ENCODE measurements at regions not wholly inside any gene's neighbourhood (a gene's known extent, or its start where the extent isn't known, plus 50 kb on each side); places are given as distances from the start of the nearest gene placed in this dataset.

- Mint-ChIP-seq H3K36me3 (no peaks in the 10 kb centered on the region), H3K27me3 (peaks cover 7% of the 10 kb centered on the region), H3K9me3 (no peaks in the 10 kb centered on the region), H3K27ac (no peak overlapping the region), H3K4me1 (ENCODE audit: low read depth) (no peaks in the 10 kb centered on the region), H3K4me3 (no peak overlapping the region)
- DNase-seq, result no peak
- ChIA-PET CTCF (no interaction called here), POLR2A (no interaction called here)
- intact Hi-C loops (cut with micrococcal nuclease), result no loop called here
Measured at GRCh38 chr20:47863981-47864380, 78.7 kb upstream of the SULF2 start.

- intact Hi-C loops (cut with micrococcal nuclease), result no loop called here
- POLR2A ChIA-PET, result no interaction called here
- no peaks in the 10 kb centered on the region for H3K36me3 Mint-ChIP-seq
- DNase-seq, result no peak
- H3K4me3 Mint-ChIP-seq, result no peak overlapping the region
- CTCF ChIA-PET, result interaction anchor here (0.6 kb wide), 1 partner anchor 763 kb away, joined by 3 read pairs; no protein-coding TSS in a partner anchor
- no peak overlapping the region for H3K27ac Mint-ChIP-seq
- peaks cover 7% of the 10 kb centered on the region for H3K27me3 Mint-ChIP-seq
- no peaks in the 10 kb centered on the region for H3K4me1 Mint-ChIP-seq (ENCODE audit: low read depth)
- H3K9me3 Mint-ChIP-seq, result no peaks in the 10 kb centered on the region
Measured at GRCh38 chr20:47863315-47863965, 78.2 kb upstream of the SULF2 start.

- ChIA-PET CTCF (interaction anchor here (0.6 kb wide), 1 partner anchor 763 kb away, joined by 3 read pairs; no protein-coding TSS in a partner anchor), POLR2A (interaction anchor here (1.1 kb wide), 1 partner anchor 201 kb away, joined by 4 read pairs; no protein-coding TSS in a partner anchor)
- H3K27ac Mint-ChIP-seq, result no peak overlapping the region
- intact Hi-C loops (cut with micrococcal nuclease), result no loop called here
- H3K4me1 Mint-ChIP-seq (ENCODE audit: low read depth), result no peaks in the 10 kb centered on the region
- peaks cover 7% of the 10 kb centered on the region for H3K27me3 Mint-ChIP-seq
- H3K4me3 Mint-ChIP-seq, result no peak overlapping the region
- DNase-seq, result no peak
- H3K9me3 Mint-ChIP-seq, result no peaks in the 10 kb centered on the region
- no peaks in the 10 kb centered on the region for H3K36me3 Mint-ChIP-seq
Measured at GRCh38 chr20:47862574-47863240, 77.4 kb upstream of the SULF2 start.

- H3K9me3 Mint-ChIP-seq, result no peaks in the 10 kb centered on the region
- H3K4me1 Mint-ChIP-seq (ENCODE audit: low read depth), result no peaks in the 10 kb centered on the region
- ChIA-PET POLR2A (no interaction called here), CTCF (no interaction called here)
- no peak overlapping the region for H3K4me3 Mint-ChIP-seq
- intact Hi-C loops (cut with micrococcal nuclease), result no loop called here
- H3K36me3 Mint-ChIP-seq, result no peaks in the 10 kb centered on the region
- H3K27me3 Mint-ChIP-seq, result peaks cover 5% of the 10 kb centered on the region
- no peak overlapping the region for H3K27ac Mint-ChIP-seq
- no peak for DNase-seq
Measured at GRCh38 chr20:47861116-47861515, 75.8 kb upstream of the SULF2 start.

- H3K4me3 Mint-ChIP-seq, result no peak overlapping the region
- H3K27ac Mint-ChIP-seq, result no peak overlapping the region
- ChIA-PET CTCF (no interaction called here), POLR2A (no interaction called here)
- no peaks in the 10 kb centered on the region for H3K36me3 Mint-ChIP-seq
- intact Hi-C loops (cut with micrococcal nuclease), result no loop called here
- no peaks in the 10 kb centered on the region for H3K27me3 Mint-ChIP-seq
- no peak for DNase-seq
- H3K9me3 Mint-ChIP-seq, result no peaks in the 10 kb centered on the region
- H3K4me1 Mint-ChIP-seq (ENCODE audit: low read depth), result no peaks in the 10 kb centered on the region
Measured at GRCh38 chr20:47860049-47860830, 75.0 kb upstream of the SULF2 start.

GRCh38 chr20:47859278-47859677 lies 74.0 kb upstream of the SULF2 start:
- no peak overlapping the region for H3K27ac Mint-ChIP-seq
- CTCF ChIA-PET, result no interaction called here
- H3K36me3 Mint-ChIP-seq, result no peaks in the 10 kb centered on the region
- H3K4me1 Mint-ChIP-seq (ENCODE audit: low read depth), result no peaks in the 10 kb centered on the region
- H3K9me3 Mint-ChIP-seq, result no peaks in the 10 kb centered on the region
- no peak overlapping the region for H3K4me3 Mint-ChIP-seq
- no peak for DNase-seq
- no peaks in the 10 kb centered on the region for H3K27me3 Mint-ChIP-seq
- POLR2A ChIA-PET, result no interaction called here
- intact Hi-C loops (cut with micrococcal nuclease), result no loop called here

- intact Hi-C loops (cut with micrococcal nuclease), result no loop called here
- DNase-seq, result no peak
- Mint-ChIP-seq H3K36me3 (no peaks in the 10 kb centered on the region), H3K9me3 (no peaks in the 10 kb centered on the region), H3K4me1 (ENCODE audit: low read depth) (no peaks in the 10 kb centered on the region), H3K27me3 (peaks cover under 1% of the 10 kb centered on the region), H3K4me3 (no peak overlapping the region), H3K27ac (no peak overlapping the region)
- ChIA-PET CTCF (interaction anchor here (1.1 kb wide), 1 partner anchor 763 kb away, joined by 5 read pairs; no protein-coding TSS in a partner anchor), POLR2A (no interaction called here)
Measured at GRCh38 chr20:47857569-47858464, 72.5 kb upstream of the SULF2 start.

DNA sequence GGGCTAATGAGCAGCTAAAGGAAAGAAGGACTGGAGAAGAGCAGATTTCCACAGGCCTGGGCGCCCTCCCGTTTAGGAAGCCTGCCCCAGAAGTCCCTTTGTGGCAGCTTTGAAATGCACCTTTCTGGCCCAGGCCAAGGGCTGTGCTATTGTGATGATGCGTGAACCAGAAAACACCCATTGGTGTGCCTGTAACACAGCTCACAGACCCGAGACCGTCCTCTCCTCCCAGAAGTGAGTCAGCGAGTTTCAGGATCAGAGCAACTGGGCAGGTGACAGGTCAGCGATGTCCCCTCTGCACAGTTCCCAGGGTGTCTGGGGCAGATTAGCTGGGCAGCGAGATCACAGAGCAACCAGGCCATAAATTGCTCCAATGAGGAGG lies 71.9 kb upstream of the SULF2 start:
- Mint-ChIP-seq H3K4me3 (no peak overlapping the region), H3K9me3 (no peaks in the 10 kb centered on the region), H3K4me1 (ENCODE audit: low read depth) (no peaks in the 10 kb centered on the region), H3K27me3 (peaks cover 3% of the 10 kb centered on the region), H3K36me3 (no peaks in the 10 kb centered on the region), H3K27ac (no peak overlapping the region)
- no peak for DNase-seq
- ChIA-PET CTCF (interaction anchor here (1.1 kb wide), 1 partner anchor 763 kb away, joined by 5 read pairs; no protein-coding TSS in a partner anchor), POLR2A (no interaction called here)
- intact Hi-C loops (cut with micrococcal nuclease), result no loop called here

DNA sequence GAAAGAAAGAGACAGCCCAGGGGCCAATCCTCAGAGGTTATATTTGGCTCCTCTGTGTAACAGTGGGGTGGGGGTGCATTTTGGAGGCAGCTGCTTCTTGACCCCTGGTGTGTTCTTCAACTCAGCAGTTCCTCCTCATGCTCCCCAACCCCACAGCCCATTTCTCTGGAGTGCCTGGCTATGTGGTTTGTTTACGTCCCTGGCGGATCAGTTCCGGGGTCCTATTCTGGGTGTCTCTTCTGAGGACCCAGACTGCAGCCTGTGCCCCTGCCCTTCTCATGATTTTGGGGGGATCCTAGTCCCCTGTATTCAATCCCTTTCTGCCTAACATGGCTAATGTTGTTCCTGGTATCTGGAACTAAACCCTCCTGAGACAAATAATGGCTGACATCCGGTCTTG lies 70.5 kb upstream of the SULF2 start:
- no peak overlapping the region for H3K4me3 Mint-ChIP-seq
- H3K27ac Mint-ChIP-seq, result no peak overlapping the region
- intact Hi-C loops (cut with micrococcal nuclease), result no loop called here
- no peaks in the 10 kb centered on the region for H3K9me3 Mint-ChIP-seq
- CTCF ChIA-PET, result interaction anchor here (0.6 kb wide), 1 partner anchor 75 kb away, joined by 3 read pairs; no protein-coding TSS in a partner anchor
- no peaks in the 10 kb centered on the region for H3K4me1 Mint-ChIP-seq (ENCODE audit: low read depth)
- no peak for DNase-seq
- POLR2A ChIA-PET, result no interaction called here
- peaks cover 7% of the 10 kb centered on the region for H3K27me3 Mint-ChIP-seq
- H3K36me3 Mint-ChIP-seq, result no peaks in the 10 kb centered on the region

DNA sequence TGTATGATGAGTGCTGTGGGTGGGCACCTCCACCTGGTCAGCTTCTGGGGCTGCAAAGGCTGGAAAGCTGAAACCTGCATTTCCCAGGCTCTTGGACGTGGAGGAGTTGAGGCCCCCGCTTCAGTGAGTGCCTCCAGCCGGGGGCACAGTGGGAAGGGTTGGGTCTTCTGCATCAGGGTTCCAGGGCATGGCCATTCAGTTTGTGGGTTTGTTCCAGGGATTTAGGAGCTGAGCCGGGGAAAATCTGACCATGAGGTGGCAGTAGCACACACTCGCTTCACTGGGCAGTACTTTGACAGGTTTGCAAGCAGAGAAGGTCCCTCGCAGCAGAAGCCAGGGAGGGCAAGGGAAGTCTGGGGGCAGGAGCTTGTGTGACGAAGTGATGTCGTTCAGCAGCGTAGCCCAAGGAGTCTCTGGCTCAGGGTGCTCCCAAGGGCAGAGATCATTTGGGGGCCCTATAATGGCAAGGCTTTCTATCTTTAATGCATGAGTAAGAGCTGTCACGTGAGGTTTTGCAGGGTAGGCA lies 69.5 kb upstream of the SULF2 start:
- POLR2A ChIA-PET, result no interaction called here
- Mint-ChIP-seq H3K4me1 (ENCODE audit: low read depth) (no peaks in the 10 kb centered on the region), H3K9me3 (no peaks in the 10 kb centered on the region), H3K4me3 (no peak overlapping the region), H3K27ac (no peak overlapping the region), H3K27me3 (peaks cover 8% of the 10 kb centered on the region), H3K36me3 (no peaks in the 10 kb centered on the region)
- DNase-seq, result peak; percentile 12
- intact Hi-C loops (cut with micrococcal nuclease), result no loop called here
- CTCF ChIA-PET, result no interaction called here

DNA sequence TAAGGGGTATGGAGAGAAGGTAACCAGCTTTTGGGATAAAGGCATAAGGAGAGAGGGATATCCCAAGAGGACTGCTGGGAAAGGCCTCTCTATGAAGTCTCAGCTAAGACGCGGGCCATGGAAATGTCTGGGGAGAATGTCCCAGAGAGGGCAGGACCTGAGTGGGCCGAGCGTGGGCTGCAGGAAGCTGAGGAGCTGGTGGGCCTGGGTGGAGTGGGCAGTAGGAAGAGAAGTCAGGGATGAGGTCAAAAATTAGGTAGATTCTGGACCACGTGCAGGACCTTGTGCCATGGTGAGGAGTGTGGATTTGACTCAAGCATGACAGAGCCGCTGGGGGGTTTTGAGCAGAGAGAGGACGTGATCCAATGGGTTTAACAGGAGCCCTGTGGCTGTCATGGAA lies 66.5 kb upstream of the SULF2 start:
- CTCF ChIA-PET, result no interaction called here
- H3K27me3 Mint-ChIP-seq, result peaks cover 9% of the 10 kb centered on the region

GRCh38 chr20:47850146-47850545 lies 64.9 kb upstream of the SULF2 start:
- Mint-ChIP-seq H3K4me1 (ENCODE audit: low read depth) (no peaks in the 10 kb centered on the region), H3K27me3 (peaks cover 9% of the 10 kb centered on the region), H3K4me3 (no peak overlapping the region), H3K9me3 (no peaks in the 10 kb centered on the region), H3K27ac (no peak overlapping the region), H3K36me3 (no peaks in the 10 kb centered on the region)
- ChIA-PET POLR2A (no interaction called here), CTCF (no interaction called here)
- intact Hi-C loops (cut with micrococcal nuclease), result no loop called here
- no peak for DNase-seq

More for the DNA sequence above, 66.5 kb upstream of the SULF2 start:
- POLR2A ChIA-PET, result no interaction called here
- Mint-ChIP-seq H3K9me3 (no peaks in the 10 kb centered on the region), H3K4me1 (ENCODE audit: low read depth) (no peaks in the 10 kb centered on the region), H3K27ac (no peak overlapping the region), H3K36me3 (no peaks in the 10 kb centered on the region), H3K4me3 (no peak overlapping the region)
- DNase-seq, result no peak
- intact Hi-C loops (cut with micrococcal nuclease), result no loop called here

Data from activated CD4-positive, alpha-beta memory T cell treated with anti-CD3 and anti-CD28 coated beads for 36 hours (primary cell).